CD4-positive, alpha-beta T cell treated with Interleukin-6 at 100 ng/mL for 8 hours (primary cell): ENCODE measurements at regions not wholly inside any gene's neighbourhood (a gene's known extent, or its start where the extent isn't known, plus 50 kb on each side); places are given as distances from the start of the nearest gene placed in this dataset.
"Not testable (repeated sequence)": the region's sequence is repeated elsewhere in the genome, so short reads cannot be mapped to it uniquely, and the experiment has no call there.

Experiments used
- DNase-seq: peaks from one replicate; pipeline ENCODE4 v3.0.0-alpha.2; 2020; ENCODE audit warnings: mixed read lengths, low spot score

- no peak for DNase-seq
Observed at GRCh38 chr14:49114161-49114893, 471.9 kb downstream of the RPS29 start.

GRCh38 chr14:49106741-49107667, 479.2 kb downstream of the RPS29 start:
- DNase-seq, result no peak

GRCh38 chr14:49105956-49106355, 480.2 kb downstream of the RPS29 start:
- DNase-seq, result no peak

GRCh38 chr14:49105512-49105911, 480.7 kb downstream of the RPS29 start:
- DNase-seq, result no peak

GRCh38 chr14:49092345-49092744, 493.8 kb downstream of the RPS29 start:
- no peak for DNase-seq

- no peak for DNase-seq
Observed at GRCh38 chr14:49089107-49089506, 497.1 kb downstream of the RPS29 start.

GRCh38 chr14:49073292-49073691, 512.9 kb downstream of the RPS29 start:
- not testable (repeated sequence) for DNase-seq

GRCh38 chr14:49058511-49058910, 527.7 kb downstream of the RPS29 start:
- DNase-seq, result no peak

GRCh38 chr14:49057838-49058510, 528.2 kb downstream of the RPS29 start:
- DNase-seq, result no peak

GRCh38 chr14:49056021-49056420, 530.2 kb downstream of the RPS29 start:
- no peak for DNase-seq

GRCh38 chr14:49052521-49052920, 533.7 kb downstream of the RPS29 start:
- DNase-seq, result no peak

- DNase-seq, result no peak
Observed at GRCh38 chr14:49051328-49052060, 534.7 kb downstream of the RPS29 start.

GRCh38 chr14:49050822-49051221, 535.4 kb downstream of the RPS29 start:
- no peak for DNase-seq

GRCh38 chr14:49049711-49050110, 536.5 kb downstream of the RPS29 start:
- no peak for DNase-seq

GRCh38 chr14:49044981-49045380, 541.2 kb downstream of the RPS29 start:
- no peak for DNase-seq

GRCh38 chr14:49036984-49037516, 549.1 kb downstream of the RPS29 start:
- no peak for DNase-seq

- no peak for DNase-seq
Observed at GRCh38 chr14:49036266-49036665, 549.9 kb downstream of the RPS29 start.

GRCh38 chr14:49033131-49033530, 553.0 kb downstream of the RPS29 start:
- DNase-seq, result no peak

GRCh38 chr14:49031710-49032109, 554.5 kb downstream of the RPS29 start:
- not testable (repeated sequence) for DNase-seq

GRCh38 chr14:49019467-49020115, 566.6 kb downstream of the RPS29 start:
- no peak for DNase-seq

GRCh38 chr14:49017447-49017846, 568.7 kb downstream of the RPS29 start:
- no peak for DNase-seq
